GM06990 (cell line): ENCODE measurements at regions not wholly inside any gene's neighbourhood (a gene's known extent, or its start where the extent isn't known, plus 50 kb on each side); places are given as distances from the start of the nearest gene placed in this dataset.

Source experiments
- DNase-seq: peaks from one replicate; pipeline ENCODE4 v3.0.0-alpha.2; 2011; ENCODE audit not compliant: insufficient read length; ENCODE audit errors: extremely low read depth
- H3K27me3 ChIP-seq: replicated peaks from 2 replicates; pipeline ENCODE4 v1.6.0; 2011; ENCODE audit warnings: low read length; ENCODE audit not compliant: control insufficient read depth, insufficient read depth
- H3K36me3 ChIP-seq: 2 replicates; pipeline ENCODE4 v1.5.1; 2011; ENCODE audit warnings: low read length; ENCODE audit not compliant: control insufficient read depth, insufficient read depth
- H3K4me3 ChIP-seq: replicated peaks from 2 replicates; pipeline ENCODE4 v1.5.1; 2011; ENCODE audit warnings: low read depth, mild to moderate bottlenecking, control low read depth, low read length
- CTCF ChIP-seq: IDR thresholded peaks from 2 replicates; pipeline ENCODE4 v1.5.1; 2011; ENCODE audit warnings: low read length, control low read depth, mild to moderate bottlenecking, inconsistent platforms; ENCODE audit not compliant: insufficient read depth, poor library complexity, severe bottlenecking

DNA sequence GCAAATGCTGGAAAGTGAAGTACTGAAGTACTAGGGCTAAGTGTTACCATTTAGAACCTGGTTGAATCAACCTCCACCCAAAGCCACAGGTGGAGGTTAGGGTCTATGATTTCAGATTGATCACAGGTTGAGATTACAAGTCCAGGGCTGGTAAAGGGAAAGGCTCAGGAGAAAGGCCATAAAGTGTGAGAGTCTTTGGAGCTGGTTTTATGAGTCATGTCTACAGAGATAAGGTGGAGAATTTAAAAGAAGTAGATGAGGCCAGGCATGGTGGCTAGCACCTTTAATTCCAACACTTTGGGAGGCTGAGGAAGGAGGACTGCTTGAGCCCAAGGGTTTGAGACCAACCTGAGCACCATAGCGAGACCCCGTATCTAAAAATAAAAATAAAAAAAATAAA, 221.7 kb upstream of the CDH11 start:
- Histone ChIP-seq H3K36me3 (no peaks in the 10 kb centered on the region), H3K4me3 (no peak overlapping the region), H3K27me3 (no peaks in the 10 kb centered on the region)
- no peak for DNase-seq
- no peak for TF ChIP-seq CTCF

DNA sequence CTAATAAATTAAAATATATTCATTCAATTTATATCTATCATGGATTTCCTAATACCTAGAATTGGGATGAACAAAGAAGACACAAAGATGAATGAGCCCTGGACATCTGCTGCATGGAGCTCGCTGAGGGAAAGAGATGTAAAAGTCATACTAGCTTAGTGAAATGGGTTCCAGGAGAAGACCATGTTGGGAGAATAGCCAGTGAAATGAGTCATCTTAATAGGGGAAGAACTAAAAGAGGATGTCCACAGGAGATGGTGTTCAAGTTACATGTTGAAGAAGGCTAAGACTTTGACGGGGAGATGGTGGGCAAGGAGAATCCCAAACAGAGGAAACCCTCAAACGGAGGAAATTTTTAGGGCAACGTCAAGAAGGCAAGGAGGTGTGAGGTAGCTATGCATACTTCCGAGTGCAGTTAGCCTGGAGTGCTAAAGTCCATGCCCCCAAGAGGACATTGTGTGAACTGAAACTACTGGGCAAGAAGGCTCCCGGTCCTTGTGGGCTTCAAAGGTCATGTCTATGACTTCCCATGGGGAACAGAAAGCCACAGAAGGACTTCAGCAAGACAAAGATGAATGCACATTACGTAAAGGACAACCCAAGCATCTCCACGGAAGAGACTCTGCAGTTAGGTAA, 220.5 kb upstream of the CDH11 start:
- Histone ChIP-seq H3K27me3 (no peaks in the 10 kb centered on the region), H3K4me3 (no peak overlapping the region), H3K36me3 (no peaks in the 10 kb centered on the region)
- TF ChIP-seq CTCF = no peak
- DNase-seq = no peak

- TF ChIP-seq CTCF = no peak
- DNase-seq = no peak
- Histone ChIP-seq H3K4me3 (no peak overlapping the region), H3K36me3 (no peaks in the 10 kb centered on the region), H3K27me3 (no peaks in the 10 kb centered on the region)
Measured at GRCh38 chr16:65339062-65339461, 217.2 kb upstream of the CDH11 start.

- TF ChIP-seq CTCF = no peak
Measured at GRCh38 chr16:65336160-65336559, 214.3 kb upstream of the CDH11 start.

GRCh38 chr16:65334081-65334480, 212.2 kb upstream of the CDH11 start:
- no peak overlapping the region for H3K4me3 ChIP-seq
- DNase-seq = no peak
- H3K36me3 ChIP-seq = no peaks in the 10 kb centered on the region
- H3K27me3 ChIP-seq = no peaks in the 10 kb centered on the region
- no peak for TF ChIP-seq CTCF

More at GRCh38 chr16:65336160-65336559, 214.3 kb upstream of the CDH11 start:
- DNase-seq = no peak
- H3K27me3 ChIP-seq = no peaks in the 10 kb centered on the region
- H3K36me3 ChIP-seq = no peaks in the 10 kb centered on the region
- H3K4me3 ChIP-seq = no peak overlapping the region

GRCh38 chr16:65333283-65333682, 211.4 kb upstream of the CDH11 start:
- no peak for TF ChIP-seq CTCF

More at GRCh38 chr16:65333283-65333682, 211.4 kb upstream of the CDH11 start:
- H3K36me3 ChIP-seq = no peaks in the 10 kb centered on the region
- H3K27me3 ChIP-seq = no peaks in the 10 kb centered on the region
- no peak overlapping the region for H3K4me3 ChIP-seq
- DNase-seq = no peak
